ENCODE measurements at regions not wholly inside any gene's neighbourhood (a gene's known extent, or its start where the extent isn't known, plus 50 kb on each side); places are given as distances from the start of the nearest gene placed in this dataset.

- Mint-ChIP-seq H3K27me3 (ENCODE audit: unreplicated experiment) (no peaks in the 10 kb centered on the region), H3K4me3 (ENCODE audit: unreplicated experiment) (no peak overlapping the region), H3K4me1 (ENCODE audit: low read depth, unreplicated experiment) (peaks cover 10% of the 10 kb centered on the region), H3K27ac (ENCODE audit: unreplicated experiment) (no peak overlapping the region), H3K9me3 (ENCODE audit: unreplicated experiment) (no peaks in the 10 kb centered on the region), H3K36me3 (ENCODE audit: unreplicated experiment) (no peaks in the 10 kb centered on the region)
- DNase-seq, result no peak
- TF ChIP-seq, protein P1, sequence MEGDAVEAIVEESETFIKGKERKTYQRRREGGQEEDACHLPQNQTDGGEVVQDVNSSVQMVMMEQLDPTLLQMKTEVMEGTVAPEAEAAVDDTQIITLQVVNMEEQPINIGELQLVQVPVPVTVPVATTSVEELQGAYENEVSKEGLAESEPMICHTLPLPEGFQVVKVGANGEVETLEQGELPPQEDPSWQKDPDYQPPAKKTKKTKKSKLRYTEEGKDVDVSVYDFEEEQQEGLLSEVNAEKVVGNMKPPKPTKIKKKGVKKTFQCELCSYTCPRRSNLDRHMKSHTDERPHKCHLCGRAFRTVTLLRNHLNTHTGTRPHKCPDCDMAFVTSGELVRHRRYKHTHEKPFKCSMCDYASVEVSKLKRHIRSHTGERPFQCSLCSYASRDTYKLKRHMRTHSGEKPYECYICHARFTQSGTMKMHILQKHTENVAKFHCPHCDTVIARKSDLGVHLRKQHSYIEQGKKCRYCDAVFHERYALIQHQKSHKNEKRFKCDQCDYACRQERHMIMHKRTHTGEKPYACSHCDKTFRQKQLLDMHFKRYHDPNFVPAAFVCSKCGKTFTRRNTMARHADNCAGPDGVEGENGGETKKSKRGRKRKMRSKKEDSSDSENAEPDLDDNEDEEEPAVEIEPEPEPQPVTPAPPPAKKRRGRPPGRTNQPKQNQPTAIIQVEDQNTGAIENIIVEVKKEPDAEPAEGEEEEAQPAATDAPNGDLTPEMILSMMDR (IDR thresholded peaks at IDR 0.05; ENCODE audit: partially characterized antibody, unreplicated experiment), result no peak
These were observed 197.0 kb upstream of the ZPLD1 start for GRCh38 chr3:102237838-102238237.

DNA sequence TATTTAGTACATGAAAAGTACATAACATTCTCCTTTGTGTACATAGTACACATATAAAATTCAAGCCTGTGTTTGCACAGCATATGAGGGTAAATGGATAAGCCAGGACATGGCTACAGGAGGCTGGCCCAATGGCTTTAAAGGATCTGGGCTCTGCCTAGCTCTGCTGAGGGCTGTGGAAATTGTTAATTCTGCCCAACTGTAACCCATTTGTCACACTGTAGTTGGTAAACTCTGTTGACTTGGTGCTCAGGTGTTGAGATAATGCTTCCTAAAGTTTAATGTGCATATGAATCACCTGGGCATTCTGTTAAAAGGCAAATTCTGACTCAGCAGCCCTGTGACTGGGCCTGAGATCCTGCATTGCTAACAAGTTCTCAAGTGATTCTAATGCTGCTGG is 196.5 kb upstream of the ZPLD1 start:
- H3K4me1 Mint-ChIP-seq (ENCODE audit: low read depth, unreplicated experiment), result peaks cover 10% of the 10 kb centered on the region
- H3K27ac Mint-ChIP-seq (ENCODE audit: unreplicated experiment), result no peak overlapping the region
- H3K36me3 Mint-ChIP-seq (ENCODE audit: unreplicated experiment), result no peaks in the 10 kb centered on the region
- no peaks in the 10 kb centered on the region for H3K27me3 Mint-ChIP-seq (ENCODE audit: unreplicated experiment)
- H3K9me3 Mint-ChIP-seq (ENCODE audit: unreplicated experiment), result no peaks in the 10 kb centered on the region
- DNase-seq, result no peak
- TF ChIP-seq, protein P1 (IDR thresholded peaks at IDR 0.05; ENCODE audit: partially characterized antibody, unreplicated experiment), result no peak
- H3K4me3 Mint-ChIP-seq (ENCODE audit: unreplicated experiment), result no peak overlapping the region

DNA sequence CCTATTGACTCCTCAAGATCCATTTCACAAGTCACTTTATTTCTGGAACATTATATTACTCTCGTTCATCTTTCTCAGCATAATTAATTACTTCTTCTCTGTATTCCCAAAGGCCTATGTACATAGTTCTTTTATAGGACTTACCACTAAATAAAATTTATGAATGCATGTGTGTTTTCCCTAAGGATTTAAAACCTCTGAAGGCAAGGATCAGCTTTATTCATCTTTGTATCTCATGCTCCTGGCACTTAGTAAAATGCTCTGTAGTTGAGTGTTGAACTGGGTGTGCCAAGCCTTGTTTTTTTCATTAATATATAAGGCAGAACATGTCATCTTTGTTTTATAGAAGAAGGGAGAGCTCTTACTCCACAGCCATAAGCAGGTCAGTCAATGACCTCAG is 194.1 kb upstream of the ZPLD1 start:
- H3K9me3 Mint-ChIP-seq (ENCODE audit: unreplicated experiment), result no peaks in the 10 kb centered on the region
- TF ChIP-seq, protein P1 (IDR thresholded peaks at IDR 0.05; ENCODE audit: partially characterized antibody, unreplicated experiment), result no peak
- no peaks in the 10 kb centered on the region for H3K36me3 Mint-ChIP-seq (ENCODE audit: unreplicated experiment)
- H3K27me3 Mint-ChIP-seq (ENCODE audit: unreplicated experiment), result no peaks in the 10 kb centered on the region
- no peaks in the 10 kb centered on the region for H3K4me1 Mint-ChIP-seq (ENCODE audit: low read depth, unreplicated experiment)
- DNase-seq, result no peak
- no peak overlapping the region for H3K4me3 Mint-ChIP-seq (ENCODE audit: unreplicated experiment)
- H3K27ac Mint-ChIP-seq (ENCODE audit: unreplicated experiment), result no peak overlapping the region

GRCh38 chr3:102248981-102249705 is 185.7 kb upstream of the ZPLD1 start:
- TF ChIP-seq, protein P1 (IDR thresholded peaks at IDR 0.05; ENCODE audit: partially characterized antibody, unreplicated experiment), result no peak
- Mint-ChIP-seq H3K4me3 (ENCODE audit: unreplicated experiment) (no peak overlapping the region), H3K4me1 (ENCODE audit: low read depth, unreplicated experiment) (peaks cover 2% of the 10 kb centered on the region), H3K36me3 (ENCODE audit: unreplicated experiment) (no peaks in the 10 kb centered on the region), H3K27ac (ENCODE audit: unreplicated experiment) (no peak overlapping the region), H3K27me3 (ENCODE audit: unreplicated experiment) (no peaks in the 10 kb centered on the region), H3K9me3 (ENCODE audit: unreplicated experiment) (no peaks in the 10 kb centered on the region)
- no peak for DNase-seq

- no peaks in the 10 kb centered on the region for H3K9me3 Mint-ChIP-seq (ENCODE audit: unreplicated experiment)
- DNase-seq, result no peak
- no peaks in the 10 kb centered on the region for H3K36me3 Mint-ChIP-seq (ENCODE audit: unreplicated experiment)
- no peaks in the 10 kb centered on the region for H3K27me3 Mint-ChIP-seq (ENCODE audit: unreplicated experiment)
- no peak overlapping the region for H3K4me3 Mint-ChIP-seq (ENCODE audit: unreplicated experiment)
- TF ChIP-seq, protein P1 (IDR thresholded peaks at IDR 0.05; ENCODE audit: partially characterized antibody, unreplicated experiment), result no peak
- no peak overlapping the region for H3K27ac Mint-ChIP-seq (ENCODE audit: unreplicated experiment)
- no peaks in the 10 kb centered on the region for H3K4me1 Mint-ChIP-seq (ENCODE audit: low read depth, unreplicated experiment)
These were observed 179.1 kb upstream of the ZPLD1 start for GRCh38 chr3:102255736-102256135.
